HG03095 (cell line): ENCODE measurements at regions not wholly inside any gene's neighbourhood (a gene's known extent, or its start where the extent isn't known, plus 50 kb on each side); places are given as distances from the start of the nearest gene placed in this dataset.
A peak's percentile ranks its signal among the peaks of the same experiment; 100 is the strongest.

Experiments used
- ATAC-seq: cut with Tn5 transposase; IDR thresholded peaks from one replicate; pipeline ENCODE4 v1.9.1; 2021; ENCODE audit warnings: moderate library complexity; ENCODE audit not compliant: unreplicated experiment

DNA sequence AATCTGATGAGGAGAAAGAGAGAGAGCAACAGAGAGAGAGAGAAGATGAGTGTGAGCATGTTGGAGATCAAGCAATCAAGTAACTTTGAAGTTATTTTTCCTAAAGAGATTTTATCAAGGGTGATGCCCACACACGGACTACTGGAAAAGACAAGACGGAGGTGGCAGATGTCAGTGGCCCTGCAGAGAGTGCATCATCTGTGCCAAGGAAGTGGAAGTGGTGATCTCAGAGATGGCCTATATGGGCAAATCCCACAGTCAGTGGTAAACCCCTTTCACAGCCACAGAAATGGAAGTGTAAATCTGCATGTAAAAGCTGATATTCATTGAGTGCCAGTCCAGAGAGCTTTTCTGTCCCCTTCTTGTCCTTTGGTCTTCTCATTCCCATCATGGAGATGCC is 577.2 kb upstream of the AADAT start:
- ATAC-seq, result no peak

DNA sequence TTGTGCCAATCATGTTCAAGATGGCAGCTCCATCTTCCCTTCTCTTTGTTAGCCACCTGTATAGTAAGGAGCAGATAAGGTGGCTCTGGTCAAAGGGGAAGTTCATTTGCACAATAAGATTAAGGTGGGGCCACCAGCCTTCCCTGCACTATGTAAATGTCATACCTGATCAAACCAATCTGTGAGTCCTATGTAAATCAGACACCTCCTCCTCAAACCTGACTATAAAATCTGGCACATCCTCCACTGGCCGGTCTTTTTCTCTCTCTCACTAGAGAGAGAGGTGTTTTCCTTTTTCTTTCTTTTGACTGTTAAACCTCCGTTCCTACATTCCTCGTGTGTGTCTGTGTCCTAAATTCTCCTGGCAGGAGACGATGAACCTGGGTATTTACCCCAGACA is 572.5 kb upstream of the AADAT start:
- no peak for ATAC-seq

DNA sequence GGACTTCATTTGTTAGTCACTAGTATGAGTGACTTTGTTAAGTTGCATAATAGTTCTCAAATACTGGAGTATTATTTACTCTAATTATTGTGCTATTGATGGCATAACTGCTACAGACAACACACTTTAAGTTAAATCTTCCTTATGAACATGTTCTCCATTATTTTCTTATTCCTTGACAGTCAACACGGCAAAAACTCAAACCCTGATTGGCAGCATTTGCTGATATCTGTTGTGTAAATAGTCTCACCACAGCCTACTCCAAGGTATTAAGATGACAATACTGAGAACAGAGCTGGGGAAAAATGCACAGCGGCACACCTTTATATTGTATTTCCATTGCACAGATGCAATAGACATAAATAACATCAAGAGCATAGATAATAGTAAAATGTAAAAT is 568.0 kb upstream of the AADAT start:
- no peak for ATAC-seq

DNA sequence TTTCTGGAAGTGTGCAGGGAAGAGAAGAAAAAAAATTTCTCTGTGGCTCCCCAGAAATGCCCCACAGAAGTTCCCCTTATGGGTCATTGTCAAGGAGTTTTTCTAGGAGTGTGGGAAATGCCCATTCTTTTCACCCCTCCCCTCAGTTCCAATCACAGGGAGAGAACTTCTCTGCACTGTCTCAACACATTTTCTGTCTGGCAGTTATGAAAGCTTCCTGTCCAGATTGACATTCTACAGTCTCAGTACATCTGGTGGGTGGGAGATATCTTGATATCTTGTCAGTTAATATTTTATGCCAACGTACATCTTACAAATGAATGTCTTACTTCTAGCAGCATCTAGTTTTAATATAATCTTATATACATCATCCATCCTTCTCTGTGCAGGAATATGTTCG is 566.8 kb upstream of the AADAT start:
- no peak for ATAC-seq

- no peak for ATAC-seq
Observed at GRCh38 chr4:170652571-170652970, 562.8 kb upstream of the AADAT start.

DNA sequence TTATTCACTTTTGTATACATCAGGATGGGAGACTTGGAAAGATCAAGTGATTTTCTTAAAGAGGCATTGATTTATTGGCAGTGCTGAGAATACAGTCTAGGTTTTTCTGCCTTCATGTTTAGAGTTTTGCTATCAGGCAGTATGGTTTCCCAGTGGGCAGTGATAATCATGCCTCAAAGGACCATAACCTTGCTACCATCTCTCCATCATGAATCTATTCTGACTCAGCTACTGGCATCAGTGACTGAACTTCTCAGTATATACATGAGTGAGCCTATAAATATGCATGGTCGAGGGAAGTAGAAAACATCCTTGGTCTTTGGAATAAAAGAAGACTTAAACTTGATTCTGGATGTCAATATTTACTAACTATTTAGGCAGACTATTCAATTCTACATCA is 562.0 kb upstream of the AADAT start:
- no peak for ATAC-seq

DNA sequence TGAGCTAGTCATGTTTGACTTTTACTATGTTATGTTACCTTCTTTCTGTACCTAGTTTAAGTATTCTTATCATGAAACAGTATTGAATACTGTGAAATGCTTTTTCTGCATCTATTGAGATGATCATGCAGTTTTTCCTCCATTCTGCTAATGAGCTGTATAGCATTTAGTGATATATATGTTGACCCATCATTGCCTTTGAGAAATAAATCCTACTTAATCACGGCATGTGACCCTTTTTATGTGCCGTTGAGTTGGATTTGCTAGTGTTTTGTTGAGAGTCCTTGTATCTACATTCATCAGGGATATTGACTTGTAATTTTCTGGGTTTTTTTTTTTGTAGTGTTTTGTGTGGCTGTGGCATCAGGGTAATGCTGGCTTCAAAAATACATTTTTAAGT is 537.7 kb upstream of the AADAT start:
- no peak for ATAC-seq

- ATAC-seq, result no peak
Observed at GRCh38 chr4:170623899-170624298, 534.1 kb upstream of the AADAT start.

DNA sequence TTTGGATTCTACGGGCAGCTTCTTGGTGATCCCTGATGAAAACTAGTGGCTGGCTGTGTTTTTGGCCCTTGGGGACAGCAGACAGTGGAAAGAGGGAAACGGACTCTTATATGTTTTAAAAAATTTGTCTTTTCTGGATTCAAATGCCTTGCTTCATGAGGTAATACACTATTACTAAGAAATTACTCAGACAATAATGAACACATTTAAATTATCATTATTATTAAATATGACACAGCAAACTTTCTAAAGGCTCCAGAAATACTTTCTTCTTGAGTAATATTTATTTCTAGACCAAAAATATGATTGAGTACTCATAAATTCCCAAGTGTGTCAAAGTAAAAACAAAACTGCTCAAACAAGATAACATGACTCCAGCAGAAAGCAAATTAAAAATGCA is 520.7 kb upstream of the AADAT start:
- no peak for ATAC-seq

GRCh38 chr4:170599894-170600293 is 510.1 kb upstream of the AADAT start:
- ATAC-seq, result no peak

- ATAC-seq, result no peak
Observed at GRCh38 chr4:170591076-170591475, 501.3 kb upstream of the AADAT start.

GRCh38 chr4:170589597-170590191 is 499.9 kb upstream of the AADAT start:
- ATAC-seq, result peak; percentile 78

DNA sequence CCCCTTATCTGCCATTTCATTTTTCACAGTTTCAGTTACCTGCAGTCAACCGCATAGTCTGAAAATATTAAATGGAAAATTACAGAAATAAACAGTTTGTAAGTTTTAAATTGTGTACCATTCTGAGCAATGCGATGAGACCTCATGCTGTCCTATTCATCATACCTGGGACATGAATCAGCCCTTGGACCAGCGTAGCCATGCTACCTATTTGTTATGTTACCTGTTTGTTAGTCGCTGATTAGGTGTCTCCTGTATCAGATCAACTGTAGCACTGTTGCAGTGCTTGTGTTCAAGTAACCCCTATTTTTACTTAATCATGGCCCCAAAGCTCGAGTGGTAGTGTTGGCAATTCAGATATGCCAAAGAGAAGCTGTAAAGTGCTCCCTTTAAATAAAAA is 492.2 kb upstream of the AADAT start:
- ATAC-seq, result no peak

DNA sequence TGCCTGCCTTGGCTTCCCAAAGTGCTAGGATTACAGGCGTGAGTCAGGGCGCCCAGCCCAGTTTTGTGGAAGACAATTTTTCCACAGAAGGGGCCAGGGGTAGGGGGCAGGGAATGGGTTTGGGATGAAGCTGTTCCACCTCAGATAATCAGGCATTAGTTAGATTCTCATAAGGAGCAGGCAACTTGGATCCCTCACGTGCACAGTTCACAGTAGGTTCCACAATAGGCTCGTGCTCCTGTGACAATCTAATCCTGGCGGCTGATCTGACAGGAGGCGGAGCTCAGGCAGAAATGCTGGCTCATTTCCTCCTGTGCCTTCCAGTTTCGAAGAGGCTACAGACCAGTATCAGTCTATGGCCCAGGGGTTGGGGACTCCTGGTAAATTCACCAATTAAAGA is 491.6 kb upstream of the AADAT start:
- no peak for ATAC-seq

GRCh38 chr4:170580651-170581050 is 490.9 kb upstream of the AADAT start:
- no peak for ATAC-seq

DNA sequence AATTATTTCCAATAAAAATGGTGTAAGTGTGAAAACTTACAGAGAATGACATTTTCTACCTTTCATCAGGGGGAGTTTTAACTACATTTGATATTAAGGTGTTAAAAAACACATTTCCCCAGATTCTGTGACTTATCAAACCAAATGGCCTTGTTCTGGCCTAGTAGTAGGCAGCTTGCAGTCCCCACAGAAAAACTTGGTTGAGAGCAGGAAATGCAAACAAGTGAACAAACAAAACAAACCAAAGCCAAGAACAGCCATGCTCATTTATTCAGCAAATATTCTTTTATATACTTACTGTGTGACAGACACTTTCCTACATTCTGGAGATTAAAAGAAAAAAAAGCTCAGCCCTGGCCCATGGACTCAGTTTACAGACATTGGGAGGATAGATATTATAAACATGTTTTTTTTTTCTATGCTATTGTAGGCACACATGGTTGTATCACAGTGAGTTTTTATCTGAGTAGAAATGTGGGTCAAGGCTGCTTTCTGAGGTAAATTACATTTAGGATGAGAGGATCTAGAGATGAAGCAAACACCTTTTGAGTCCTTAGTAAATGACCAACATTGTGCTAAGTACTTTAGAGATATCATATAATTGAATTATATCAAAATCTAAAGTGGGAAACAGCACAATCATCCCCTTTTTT is 449.2 kb upstream of the AADAT start:
- no peak for ATAC-seq

DNA sequence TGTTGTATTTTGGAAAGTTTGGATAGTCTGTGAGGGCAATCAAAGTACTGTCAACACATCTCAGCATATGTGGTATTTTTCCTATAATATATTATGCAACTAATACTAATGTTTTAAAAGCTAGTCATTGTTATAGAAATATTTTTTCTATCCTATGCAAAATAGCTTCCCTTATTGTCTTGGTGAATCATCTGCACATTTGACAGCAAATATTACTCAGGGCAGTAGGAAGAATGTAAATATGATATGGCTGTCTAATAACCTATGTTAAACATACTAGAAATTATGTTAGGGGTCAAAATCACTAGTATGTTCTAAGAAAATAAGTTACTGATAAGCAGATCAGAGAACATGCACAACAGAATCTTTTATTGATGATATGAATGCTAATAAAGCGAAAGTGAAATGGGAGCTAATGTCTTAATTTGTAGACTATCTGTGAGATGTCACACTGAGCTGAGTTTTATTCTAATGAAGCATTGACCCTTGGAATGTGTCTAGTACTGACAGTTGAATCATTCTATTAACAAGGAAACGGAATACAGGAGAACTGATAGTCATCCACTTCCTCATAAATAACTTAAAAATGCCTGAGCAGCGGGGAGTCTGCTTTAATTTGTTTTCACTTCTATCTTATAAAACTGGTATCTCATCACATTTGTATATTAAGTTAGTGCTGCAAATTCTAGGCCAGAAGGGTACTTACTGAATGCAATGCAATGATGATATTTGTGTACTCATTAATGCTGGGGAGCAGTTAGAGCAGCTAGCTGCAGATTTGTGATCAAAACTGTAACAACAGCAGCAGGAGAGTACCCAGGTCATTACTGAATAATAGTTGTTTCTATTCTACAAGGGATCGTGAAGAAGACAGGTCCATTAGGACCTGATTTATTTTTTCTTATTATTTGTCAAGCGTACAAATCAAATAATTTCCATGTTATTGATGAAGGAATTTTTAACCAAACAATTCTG is 440.3 kb upstream of the AADAT start:
- ATAC-seq, result no peak

GRCh38 chr4:170526471-170526870 is 436.7 kb upstream of the AADAT start:
- no peak for ATAC-seq

DNA sequence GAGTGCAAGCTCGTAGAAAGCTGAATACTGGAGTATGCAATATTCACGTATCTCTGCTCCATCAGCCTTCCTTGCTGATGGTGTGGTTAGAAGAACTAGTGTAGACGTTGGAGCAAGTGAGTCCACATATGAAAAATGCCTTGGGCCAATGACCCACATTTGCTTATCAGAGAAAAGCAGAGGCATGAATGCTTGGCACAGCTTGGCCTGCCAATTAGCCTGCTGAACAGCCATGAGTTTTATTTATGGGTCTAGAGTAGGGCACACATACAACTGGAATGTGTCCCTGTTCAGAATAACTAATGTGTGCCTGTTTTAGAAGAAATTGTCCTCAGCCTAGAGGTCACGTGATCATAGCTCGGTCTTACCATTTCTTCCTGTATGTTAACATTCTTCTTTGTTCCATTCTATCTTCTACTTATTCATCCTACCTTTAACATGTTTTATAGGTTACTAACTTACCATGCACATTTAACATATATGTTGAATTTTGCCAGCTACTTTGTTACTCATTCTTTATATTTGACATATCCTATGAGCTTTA is 432.7 kb upstream of the AADAT start:
- no peak for ATAC-seq

GRCh38 chr4:170497689-170498088 is 407.9 kb upstream of the AADAT start:
- ATAC-seq, result no peak

DNA sequence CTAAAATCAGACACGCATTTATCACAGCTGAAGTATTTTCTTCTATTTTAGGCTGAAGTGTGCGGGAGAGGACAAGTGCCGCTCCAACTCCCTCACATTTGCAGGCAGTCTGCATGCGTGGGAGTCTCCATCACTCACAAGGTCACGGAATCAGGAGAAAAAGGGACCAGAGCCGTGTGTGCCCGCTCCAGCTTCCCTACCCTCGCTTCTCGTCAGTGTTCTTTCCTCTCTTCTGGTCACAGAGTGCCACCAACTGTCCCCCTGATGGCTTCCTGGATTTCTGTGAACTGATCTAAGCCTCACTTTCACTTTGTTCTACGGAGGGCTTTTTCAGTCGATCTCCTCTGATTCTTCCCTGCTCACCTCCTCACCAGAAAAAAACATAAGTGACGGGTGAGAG is 407.4 kb upstream of the AADAT start:
- ATAC-seq, result peak; percentile 78

GRCh38 chr4:170491981-170492380 is 402.2 kb upstream of the AADAT start:
- no peak for ATAC-seq
